Activated T-cell treated with anti-CD3 and anti-CD28 coated beads for 48 hours (primary cell): ENCODE measurements at regions not wholly inside any gene's neighbourhood (a gene's known extent, or its start where the extent isn't known, plus 50 kb on each side); places are given as distances from the start of the nearest gene placed in this dataset.

Experiments used
- DNase-seq: peaks from one replicate; pipeline ENCODE4 v3.0.0-alpha.2; 2020; ENCODE audit warnings: low read depth

DNA sequence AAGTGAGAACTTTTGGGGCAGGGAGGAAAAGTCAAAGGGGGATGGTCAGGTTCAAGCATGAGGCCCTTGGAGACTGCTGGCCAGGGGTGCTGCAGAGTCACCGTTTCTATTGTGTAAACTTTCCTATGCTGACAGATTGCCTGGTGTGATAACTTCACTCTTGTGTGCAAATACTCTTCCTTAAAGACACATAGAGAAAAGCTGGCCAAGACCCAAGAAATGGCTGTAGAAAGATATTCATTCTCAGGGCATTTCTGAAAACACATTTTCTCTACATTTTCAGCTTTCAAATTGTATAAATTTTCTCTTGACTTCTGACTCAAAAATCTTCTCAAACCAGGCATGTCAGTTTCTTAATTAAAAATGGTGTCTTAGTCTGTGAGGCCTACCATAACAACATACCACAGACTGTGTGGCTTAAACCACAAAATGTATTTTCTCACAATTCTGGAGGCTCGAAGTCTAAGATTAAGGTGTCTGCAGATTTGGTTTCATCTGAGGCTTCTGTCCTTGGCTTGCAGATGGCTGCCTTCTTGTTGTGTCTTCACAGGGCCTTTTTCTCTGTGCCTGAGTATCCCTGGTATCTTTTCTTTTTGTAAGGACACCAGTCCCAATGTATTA is 304.5 kb downstream of the KCNRG start:
- DNase-seq: no peak

DNA sequence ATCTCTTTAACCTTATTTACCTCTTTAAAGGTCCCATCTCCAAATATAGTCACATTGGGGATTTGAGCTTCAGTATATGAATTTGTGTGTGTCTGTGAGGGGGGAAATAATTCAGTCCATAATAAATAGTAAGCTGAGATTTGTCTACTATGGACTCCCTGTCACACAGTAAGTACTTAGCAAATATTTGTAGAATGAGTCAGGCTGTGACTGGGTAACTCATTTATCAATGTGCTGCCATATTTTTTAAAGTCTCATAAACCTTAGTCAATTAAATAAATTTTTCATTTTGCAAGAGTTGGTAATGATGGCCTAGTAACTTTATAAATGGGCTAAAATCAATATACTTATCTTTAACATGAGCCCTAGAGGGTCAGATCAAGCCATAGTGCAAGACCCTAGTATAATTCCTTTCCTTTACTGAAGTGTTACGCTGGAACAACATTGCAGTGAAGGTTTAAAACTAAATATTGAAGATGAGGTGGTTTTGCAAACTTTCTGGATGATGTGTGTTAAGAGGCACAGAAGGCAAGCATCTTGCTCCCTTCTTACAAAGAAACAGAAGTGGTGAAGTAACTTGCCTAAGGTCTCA is 305.1 kb downstream of the KCNRG start:
- DNase-seq: no peak

DNA sequence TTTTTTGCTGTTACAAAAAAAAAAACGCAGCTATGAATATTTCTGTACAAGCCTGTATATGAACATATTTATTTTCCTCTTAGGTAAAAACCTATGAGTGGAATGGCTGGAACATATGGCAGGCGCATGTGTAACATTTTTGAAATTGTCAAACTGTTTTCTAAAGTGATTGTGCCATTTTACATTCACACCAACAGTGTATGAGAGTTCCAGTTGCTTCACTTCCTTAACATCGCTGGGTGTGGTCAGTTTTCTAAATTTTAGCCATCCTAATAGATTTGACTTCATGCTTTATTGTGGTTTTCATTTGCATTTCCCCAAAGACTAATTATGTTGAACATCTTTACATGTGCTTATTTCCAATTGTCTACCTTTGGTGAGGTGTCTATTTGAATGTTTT is 306.8 kb downstream of the KCNRG start:
- DNase-seq: no peak

DNA sequence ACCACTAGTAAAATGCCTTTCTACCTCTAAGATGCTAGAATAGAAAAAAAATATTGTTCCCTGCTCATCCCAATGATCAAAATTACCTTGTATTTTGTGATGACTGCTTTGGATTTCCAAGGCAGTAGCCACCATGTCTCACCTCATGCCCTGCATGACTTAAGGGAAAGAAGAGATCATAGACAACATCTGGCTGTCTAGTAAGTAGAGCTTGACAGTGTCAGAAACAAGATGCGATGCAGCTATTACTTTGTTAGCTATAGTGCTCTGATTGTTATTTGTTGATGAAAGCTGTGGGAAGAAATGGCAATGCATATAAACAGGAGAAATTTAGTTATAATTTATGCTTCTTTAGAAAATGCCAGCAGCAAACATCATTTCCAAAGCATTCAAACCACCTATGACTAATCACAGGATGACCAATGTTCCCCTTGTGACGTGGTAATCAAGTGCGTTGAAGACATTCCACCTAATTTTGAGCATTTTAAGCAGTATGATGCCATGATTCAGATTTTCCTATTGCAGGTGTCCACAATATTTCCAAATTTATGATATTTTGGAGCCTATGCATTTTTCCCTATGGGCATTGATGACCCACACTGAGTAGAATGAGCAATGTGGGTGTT is 308.3 kb downstream of the KCNRG start:
- no peak for DNase-seq

DNA sequence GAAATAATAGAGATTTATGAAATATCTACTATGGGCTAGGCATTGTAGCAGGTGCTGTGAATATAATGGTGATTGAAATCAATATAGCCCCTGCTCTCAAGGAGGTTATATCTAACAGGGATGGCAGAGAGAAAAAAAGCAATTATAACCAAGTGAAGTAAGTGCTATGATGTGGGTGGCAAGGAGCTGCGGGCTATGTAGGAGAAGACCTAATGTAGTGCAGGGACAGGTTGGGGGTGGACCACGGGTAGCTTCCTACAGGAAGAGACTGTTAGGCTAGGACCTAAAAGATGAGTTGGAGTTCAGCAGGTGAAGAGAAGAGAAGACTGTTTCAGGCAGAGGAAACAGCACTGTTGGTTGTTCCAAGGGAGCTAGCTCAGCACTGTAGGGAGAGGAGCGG is 311.0 kb downstream of the KCNRG start:
- no peak for DNase-seq

DNA sequence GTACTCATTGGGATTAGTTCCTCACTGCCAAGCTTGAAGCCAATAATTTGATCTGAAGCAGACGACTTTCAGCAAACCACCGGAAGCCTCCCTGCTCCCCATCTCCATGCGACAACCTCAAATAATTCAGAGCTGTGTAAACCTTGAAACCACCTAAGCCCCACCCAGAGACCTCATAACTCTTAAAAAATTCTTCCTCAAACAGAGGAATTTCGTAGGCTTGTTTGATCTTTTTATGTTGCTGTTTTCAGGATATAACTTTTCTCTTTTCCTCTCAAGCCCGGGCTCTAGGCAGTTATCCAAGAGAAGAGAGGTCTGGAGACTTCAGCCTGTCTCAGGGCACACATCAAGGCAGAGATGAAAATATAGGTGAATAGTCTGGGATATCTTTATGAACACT is 311.6 kb downstream of the KCNRG start:
- DNase-seq: no peak

DNA sequence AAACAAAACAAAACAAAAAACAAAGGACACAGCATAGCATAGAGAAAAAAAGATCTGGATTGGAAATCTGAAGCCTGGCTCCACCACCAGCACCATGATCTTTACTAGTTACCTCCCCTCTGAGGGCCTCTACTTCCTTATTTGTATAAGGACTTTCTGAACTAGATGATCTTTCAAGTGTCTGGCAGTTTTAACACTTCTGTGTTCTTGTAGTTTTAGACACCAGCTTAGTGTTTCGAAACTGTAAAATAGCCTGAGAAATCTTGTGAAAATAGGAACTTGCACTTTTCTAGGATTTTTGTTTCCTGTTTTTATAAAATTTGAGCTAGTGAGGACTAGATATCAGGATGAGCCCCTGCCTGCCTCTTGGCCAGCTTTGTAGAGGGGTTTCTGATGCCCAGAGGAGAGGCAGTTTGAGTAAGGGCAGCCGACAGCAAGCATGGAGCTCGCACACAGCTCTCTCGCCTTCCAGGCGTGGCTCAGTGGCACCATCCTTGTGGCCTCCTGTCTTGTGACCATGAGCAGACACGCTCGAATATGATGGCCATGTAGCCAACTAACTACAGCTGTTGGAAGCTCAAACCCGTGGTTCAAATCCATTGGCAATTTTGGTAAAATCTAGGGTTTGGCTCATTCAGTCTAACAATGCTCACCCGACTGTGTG is 319.0 kb downstream of the KCNRG start:
- no peak for DNase-seq

DNA sequence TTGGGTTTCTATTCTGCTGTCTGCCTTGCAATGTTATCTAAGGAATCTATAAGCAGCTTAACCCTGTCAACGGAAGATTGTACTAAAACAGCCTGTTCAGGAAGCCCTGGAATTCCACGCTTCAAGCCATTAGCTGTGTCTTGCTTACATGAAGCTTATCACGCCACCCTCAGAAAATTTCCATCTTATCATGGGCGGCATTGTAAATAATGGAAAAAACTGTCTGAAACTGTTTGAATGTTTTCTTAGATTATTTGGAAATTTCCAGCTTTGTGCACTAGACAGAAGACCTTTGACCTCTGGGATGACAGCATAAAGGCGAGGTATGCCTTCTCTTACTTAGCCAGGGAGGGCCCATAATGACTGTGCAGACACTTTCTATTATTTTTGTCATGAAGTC is 319.7 kb downstream of the KCNRG start:
- no peak for DNase-seq

DNA sequence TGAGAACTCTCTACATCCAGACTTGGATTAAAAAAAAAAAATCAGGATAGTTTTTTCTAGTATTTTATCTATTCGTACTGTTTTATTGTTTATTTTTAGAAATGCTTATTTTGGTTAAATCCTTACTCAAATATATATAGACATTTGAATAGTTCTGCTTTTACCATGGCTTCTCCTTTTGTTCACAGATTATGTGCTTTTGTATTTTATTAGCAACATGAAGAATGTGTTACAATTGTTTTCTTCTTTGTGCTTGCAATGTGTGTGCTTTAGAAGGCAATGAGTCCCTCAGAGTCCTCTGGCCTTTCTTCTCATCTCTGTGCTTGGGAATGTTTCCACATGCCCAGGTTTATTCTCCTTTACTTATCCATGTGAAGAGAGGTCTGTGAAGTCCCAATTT is 324.0 kb downstream of the KCNRG start:
- no peak for DNase-seq

DNA sequence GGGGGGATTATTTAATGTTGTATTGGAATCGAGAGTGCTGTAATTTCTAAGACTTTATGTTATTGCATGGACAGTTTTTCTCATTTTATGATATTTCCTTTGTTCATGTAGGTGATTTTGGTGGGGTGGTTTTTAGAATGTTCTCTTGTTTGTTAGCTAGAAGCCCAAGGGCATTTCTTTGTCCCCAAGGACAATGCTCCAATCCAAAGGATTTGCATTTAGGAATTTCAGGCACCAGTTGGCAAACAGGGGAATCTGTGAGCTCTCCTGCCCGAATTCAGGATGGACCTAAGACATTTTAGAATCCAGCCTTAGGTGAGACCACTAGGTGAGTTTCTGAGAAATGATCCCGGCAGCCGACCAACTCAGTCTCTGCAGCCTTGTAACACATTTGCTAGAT is 324.9 kb downstream of the KCNRG start:
- DNase-seq: no peak

DNA sequence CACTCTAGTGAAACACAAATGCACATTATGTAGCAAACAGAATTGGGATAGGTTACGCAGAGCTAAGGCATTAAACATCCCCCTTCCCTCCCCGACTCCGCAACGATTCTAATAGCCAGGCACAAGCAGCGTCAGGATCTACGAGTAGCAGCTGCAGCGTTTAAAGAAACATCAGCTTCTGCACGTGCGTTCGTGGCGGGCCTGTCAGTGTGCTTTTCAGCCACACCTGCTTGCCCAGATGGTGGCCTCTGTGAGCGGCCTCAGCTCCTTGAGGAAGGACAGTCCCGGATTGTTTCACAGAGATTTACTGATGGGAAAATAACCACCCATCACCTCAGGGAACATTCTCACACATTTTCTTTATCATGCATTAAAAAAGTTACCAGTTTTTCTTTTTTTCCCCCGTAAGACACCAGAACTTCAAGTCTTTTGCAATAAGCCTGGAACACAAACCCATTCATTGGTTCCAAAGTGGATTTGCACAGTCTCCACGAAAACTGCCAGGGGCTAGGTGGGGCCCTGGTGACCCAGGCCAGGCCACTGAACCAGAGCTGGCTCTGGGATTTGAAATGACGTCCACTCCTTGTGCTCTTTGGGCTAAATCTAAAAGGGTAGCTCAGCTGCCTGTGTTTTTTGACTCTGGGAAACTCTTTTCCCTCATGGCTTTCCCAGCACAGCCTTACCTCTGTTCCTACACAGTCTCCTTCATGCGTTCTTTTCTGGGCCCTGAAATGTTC is 325.5 kb downstream of the KCNRG start:
- DNase-seq: no peak

DNA sequence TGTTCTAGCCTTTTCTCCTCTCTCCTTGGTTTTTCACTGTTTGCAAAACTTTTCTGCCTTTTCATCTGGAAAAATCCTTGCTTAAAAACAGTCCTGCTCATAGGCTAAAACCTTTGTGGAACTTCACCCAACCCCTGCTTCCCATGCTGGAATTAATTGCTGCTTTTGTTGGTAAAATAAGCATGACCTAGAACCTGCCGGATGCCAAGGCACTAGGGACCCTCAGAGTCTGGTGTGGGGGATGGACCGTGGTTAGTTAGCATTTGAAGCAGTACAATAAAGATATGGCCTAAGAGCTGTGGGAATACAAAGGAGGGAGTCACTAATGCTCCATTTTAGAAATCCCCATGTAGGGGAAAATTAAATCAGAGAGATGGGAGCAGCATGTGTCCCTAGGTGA is 326.3 kb downstream of the KCNRG start:
- no peak for DNase-seq

DNA sequence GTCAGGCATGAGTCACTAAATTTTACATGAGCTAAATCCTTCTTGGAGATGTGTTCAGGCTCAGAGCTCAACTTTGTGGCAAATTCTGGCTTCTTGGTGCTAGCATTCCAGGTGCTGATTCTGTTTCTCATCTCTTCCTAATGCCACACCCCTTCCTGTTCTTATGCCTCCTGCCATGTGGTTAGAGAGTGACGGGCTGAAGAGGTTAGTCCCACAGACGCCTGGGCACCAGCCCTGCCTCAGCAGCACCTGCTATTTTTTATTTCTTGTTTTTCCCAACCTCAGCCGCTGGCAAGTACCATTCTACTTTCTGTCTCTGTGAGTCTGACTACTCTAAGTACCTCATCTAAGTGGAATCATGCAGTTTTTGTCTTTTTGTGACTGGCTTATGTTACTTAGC is 329.5 kb downstream of the KCNRG start:
- DNase-seq: no peak

DNA sequence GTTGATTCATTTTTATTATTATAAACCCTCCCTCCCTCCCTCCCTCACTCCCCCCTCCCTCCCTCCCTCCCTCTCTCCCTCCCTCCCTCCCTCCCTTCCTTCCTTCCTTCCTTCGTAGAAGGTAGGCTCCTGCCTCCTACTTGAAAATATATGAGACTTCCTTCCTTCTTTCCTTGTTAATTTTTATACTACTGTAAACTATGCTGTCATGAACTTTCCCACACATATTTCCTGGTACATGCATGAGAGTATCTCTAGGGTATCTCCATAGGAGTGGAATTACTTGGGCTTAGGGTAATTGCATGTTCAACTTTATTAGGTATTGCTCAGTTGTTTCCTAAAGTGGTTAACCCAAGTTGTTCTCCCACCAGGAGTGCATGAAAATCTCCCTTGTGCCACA is 330.6 kb downstream of the KCNRG start:
- DNase-seq: no peak

DNA sequence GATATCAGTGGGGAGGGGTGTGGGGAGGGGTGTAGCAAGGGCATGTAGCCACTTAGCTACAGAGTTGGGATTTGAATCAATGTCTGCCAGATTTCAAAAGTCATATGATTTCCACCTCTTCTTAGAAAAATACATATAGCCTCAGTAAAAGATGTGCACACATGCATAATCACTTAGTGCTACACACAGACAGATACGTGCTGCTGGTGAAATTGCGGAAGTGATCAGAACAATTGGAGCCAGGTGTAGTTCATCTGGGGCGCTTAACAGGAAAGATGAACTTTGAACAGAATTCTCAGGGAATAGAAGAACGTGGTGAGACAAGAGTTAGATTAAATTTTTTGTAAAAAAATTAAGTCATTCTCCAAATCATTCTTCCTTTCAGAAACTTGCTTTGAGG is 333.1 kb downstream of the KCNRG start:
- no peak for DNase-seq

DNA sequence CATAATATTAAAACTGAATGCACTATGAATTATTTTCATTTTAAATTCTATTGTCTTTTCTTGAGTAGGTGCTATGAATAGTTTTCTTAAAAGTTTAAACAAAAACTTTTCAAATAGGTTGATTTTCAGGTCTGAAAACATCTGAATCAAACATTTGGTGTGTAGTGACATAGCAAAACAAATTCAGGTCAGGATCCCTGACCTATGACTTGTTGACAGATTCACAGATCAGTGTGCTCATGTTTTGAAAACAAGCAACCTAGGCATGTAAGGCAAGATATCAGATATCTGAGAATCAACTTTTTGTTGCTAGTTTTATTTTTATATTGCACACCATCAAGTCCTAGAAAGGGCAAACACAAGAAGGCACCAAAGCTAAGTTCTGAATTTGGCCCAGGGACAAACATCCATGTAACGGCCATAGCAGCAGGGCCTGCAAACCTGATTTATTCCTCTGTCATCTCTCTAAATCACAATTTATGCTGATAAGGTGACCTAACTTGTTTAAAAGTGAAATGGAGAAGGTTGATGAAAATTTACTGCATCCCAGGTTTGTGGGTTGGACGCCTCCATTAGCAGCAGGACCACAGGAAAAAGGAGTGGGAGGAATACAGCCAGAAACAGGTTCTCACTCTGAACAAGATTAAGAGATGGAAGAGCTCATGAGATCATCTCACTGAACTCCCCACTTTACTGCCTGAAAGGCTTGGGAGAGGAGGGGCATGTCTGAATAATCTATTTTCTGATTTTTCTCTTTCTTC is 337.7 kb downstream of the KCNRG start:
- DNase-seq: no peak

DNA sequence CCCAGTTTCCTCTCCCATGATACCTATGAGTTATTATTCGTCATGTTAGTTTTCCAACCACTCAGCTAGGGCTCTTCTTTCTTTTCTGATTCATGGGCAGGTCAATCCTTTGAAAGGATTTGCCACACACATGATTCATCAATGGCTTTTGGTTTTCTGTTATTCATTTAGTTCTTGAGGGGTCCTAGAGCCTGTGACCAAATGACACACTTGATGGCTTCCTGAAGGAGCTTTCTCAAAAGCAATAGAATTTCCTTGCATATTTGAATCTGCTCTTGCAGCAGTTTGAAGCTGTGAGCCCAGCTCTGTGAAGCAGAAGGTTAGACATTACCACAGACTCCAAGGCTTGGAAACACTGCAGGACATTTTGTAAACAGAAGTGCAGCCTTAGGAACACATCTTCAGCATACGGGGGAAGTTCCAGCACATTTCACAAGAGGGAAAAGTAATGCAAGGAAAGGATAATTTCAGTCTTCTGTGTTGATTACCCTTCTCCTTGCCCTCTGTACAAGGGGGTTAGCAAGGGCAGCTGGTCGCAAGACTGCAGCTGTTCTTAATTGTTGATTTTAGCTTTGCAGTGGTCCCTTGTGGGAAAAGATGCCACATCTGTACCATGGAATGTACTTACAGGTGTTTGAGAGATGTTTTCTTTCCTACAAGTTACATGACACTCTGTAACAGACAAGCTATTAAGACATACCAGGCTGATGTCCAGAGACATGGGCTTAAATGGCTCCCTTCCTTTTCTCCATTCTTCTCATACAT is 338.6 kb downstream of the KCNRG start:
- DNase-seq: no peak

DNA sequence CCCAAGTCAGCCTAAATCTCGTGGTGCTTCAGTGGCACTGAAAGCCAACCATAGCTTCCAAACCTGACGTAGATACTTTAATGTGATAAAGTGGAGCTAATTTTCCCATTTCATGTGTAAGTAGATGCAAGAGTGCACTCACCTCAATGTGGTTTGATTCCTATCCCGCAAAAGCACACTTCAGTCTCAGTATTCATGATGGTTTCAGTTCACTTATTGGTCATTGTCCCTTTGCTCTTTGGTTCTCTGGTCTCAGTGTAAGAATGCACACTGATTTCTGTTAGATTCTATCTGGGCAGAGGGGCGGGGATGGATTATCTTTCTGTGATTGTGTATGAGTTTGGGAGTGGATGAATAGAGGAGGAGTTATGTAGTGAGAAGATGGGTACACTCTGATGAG is 340.6 kb downstream of the KCNRG start:
- DNase-seq: no peak

DNA sequence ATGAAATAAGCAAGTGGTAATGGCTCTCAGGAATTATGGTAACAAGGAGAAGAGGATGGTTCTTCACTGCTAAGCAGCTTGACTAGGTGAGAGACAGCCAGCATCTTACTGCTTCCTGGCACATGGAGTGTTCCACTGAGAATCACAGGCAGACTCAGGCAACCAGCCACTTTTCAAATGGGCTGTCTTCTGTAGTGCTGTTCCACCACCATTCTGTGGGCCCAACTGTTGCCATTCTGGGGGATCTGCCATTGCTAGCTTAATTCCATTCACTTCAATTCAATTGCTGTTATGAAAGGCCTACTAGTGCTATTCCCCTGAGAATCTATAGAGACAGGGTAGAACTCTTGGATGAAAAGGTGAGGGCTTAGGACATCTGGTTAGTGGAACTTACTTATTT is 341.9 kb downstream of the KCNRG start:
- DNase-seq: no peak

DNA sequence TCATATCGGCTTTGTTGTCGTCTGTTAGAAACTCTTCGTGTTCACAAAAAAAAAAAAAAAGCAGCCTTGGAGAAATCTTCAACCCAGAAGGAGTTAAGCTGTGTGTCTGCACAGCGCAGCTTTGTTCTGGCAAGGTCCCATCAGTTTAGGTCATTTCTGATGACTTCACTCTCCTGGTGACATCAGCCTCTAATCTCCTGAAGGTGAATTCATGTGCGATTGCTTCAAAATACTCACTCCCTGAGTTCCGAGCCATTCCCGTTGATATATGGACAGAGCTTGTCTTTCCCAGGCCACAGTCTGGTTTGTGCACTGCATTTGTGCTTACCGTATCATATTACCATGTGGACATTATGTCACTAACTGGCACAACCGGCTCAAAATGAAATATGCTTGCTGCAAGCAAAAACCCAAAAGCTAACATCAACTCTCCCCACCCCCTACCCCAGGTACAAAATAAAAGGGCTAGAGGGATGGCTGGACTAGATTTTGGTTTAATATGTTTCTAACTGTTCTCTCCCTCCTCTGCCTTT is 342.4 kb downstream of the KCNRG start:
- no peak for DNase-seq
